IPS-NIHi7 (cell line): ENCODE measurements at regions not wholly inside any gene's neighbourhood (a gene's known extent, or its start where the extent isn't known, plus 50 kb on each side); places are given as distances from the start of the nearest gene placed in this dataset.

Experiments used
- DNase-seq: peaks from one replicate; pipeline ENCODE4 v3.0.0; 2012; ENCODE audit warnings: mixed read lengths; ENCODE audit errors: extremely low spot score

- DNase-seq, result no peak
These were observed 432.6 kb downstream of the SATB2 start for GRCh38 chr2:199025146-199025545.

GRCh38 chr2:199024224-199024623 is 433.5 kb downstream of the SATB2 start:
- no peak for DNase-seq

GRCh38 chr2:199019898-199020507 is 437.7 kb downstream of the SATB2 start:
- peak; percentile 44 for DNase-seq

GRCh38 chr2:199018826-199019225 is 438.9 kb downstream of the SATB2 start:
- DNase-seq, result no peak

- no peak for DNase-seq
These were observed 442.7 kb downstream of the SATB2 start for GRCh38 chr2:199015072-199015471.

- DNase-seq, result no peak
These were observed 443.5 kb downstream of the SATB2 start for GRCh38 chr2:199014226-199014625.

- no peak for DNase-seq
These were observed 445.8 kb downstream of the SATB2 start for GRCh38 chr2:199011908-199012307.

GRCh38 chr2:198994678-198995077 is 463.1 kb downstream of the SATB2 start:
- DNase-seq, result no peak

- no peak for DNase-seq
These were observed 466.3 kb downstream of the SATB2 start for GRCh38 chr2:198991431-198991830.

GRCh38 chr2:198975779-198976178 is 482.0 kb downstream of the SATB2 start:
- no peak for DNase-seq

GRCh38 chr2:198973785-198974184 is 484.0 kb downstream of the SATB2 start:
- no peak for DNase-seq

- no peak for DNase-seq
These were observed 484.6 kb downstream of the SATB2 start for GRCh38 chr2:198973181-198973580.

GRCh38 chr2:198968545-198968944 is 489.2 kb downstream of the SATB2 start:
- no peak for DNase-seq

GRCh38 chr2:198966269-198966668 is 491.5 kb downstream of the SATB2 start:
- DNase-seq, result no peak

GRCh38 chr2:198961547-198961946 is 496.2 kb downstream of the SATB2 start:
- DNase-seq, result no peak

GRCh38 chr2:198957181-198957580 is 500.6 kb downstream of the SATB2 start:
- DNase-seq, result no peak

GRCh38 chr2:198953328-198953727 is 504.4 kb downstream of the SATB2 start:
- DNase-seq, result no peak

- no peak for DNase-seq
These were observed 506.9 kb downstream of the SATB2 start for GRCh38 chr2:198950803-198951202.

GRCh38 chr2:198945496-198945895 is 512.2 kb downstream of the SATB2 start:
- no peak for DNase-seq

- DNase-seq, result peak; percentile 29
These were observed 527.6 kb downstream of the SATB2 start for GRCh38 chr2:198930170-198930569.

GRCh38 chr2:198928026-198928425 is 529.7 kb downstream of the SATB2 start:
- DNase-seq, result no peak

- DNase-seq, result no peak
These were observed 539.6 kb downstream of the SATB2 start for GRCh38 chr2:198917926-198918720.

- no peak for DNase-seq
These were observed 540.5 kb downstream of the SATB2 start for GRCh38 chr2:198917275-198917674.
